HG03103 (cell line): ENCODE measurements at regions not wholly inside any gene's neighbourhood (a gene's known extent, or its start where the extent isn't known, plus 50 kb on each side); places are given as distances from the start of the nearest gene placed in this dataset.
"Not testable (repeated sequence)": the region's sequence is repeated elsewhere in the genome, so short reads cannot be mapped to it uniquely, and the experiment has no call there.

ENCODE experiments used
- ATAC-seq: cut with Tn5 transposase; IDR thresholded peaks from one replicate; pipeline ENCODE4 v1.9.1; 2021; ENCODE audit warnings: low read depth; ENCODE audit not compliant: unreplicated experiment

DNA sequence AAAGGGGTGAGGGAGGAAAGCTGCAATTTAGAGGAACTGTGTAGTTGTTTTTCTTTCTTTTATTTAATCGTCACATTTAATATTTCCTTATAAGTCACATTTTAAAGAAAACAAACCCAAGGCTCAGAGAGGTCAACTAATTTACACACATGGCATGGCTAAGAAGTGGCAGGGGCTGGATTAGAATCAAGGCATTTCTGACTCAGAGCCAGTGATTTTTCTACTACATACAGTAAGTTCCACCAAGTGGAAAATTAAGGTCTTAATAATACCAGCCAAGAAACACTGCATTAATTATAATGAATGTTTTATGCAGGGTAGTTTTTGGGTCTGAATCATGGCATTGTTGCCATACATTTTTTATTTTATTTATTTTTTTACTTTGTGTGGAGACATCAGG lies 607.7 kb upstream of the CITED2 start:
- no peak for ATAC-seq

GRCh38 chr6:139981768-139982181 lies 607.3 kb upstream of the CITED2 start:
- ATAC-seq, result no peak

GRCh38 chr6:139981066-139981624 lies 606.7 kb upstream of the CITED2 start:
- ATAC-seq, result no peak

DNA sequence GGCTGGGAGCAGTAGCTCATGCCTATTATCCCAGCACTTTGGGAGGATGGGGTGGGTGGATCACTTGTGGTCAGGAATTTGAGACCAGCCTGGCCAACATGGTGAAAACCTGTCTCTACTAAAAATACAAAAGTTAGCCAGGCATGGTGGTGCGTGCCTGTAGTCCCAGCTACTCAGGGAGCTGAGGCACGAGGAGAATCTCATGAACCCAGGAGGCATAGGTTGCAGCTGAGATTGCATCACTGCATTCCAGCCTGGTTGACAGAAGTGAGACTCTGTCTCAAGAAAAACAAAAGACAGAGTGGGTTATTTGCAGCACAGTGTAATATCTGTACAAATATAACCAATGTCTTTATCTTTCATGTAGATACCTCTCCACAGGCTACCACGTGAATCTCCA lies 606.2 kb upstream of the CITED2 start:
- ATAC-seq, result not testable (repeated sequence)

DNA sequence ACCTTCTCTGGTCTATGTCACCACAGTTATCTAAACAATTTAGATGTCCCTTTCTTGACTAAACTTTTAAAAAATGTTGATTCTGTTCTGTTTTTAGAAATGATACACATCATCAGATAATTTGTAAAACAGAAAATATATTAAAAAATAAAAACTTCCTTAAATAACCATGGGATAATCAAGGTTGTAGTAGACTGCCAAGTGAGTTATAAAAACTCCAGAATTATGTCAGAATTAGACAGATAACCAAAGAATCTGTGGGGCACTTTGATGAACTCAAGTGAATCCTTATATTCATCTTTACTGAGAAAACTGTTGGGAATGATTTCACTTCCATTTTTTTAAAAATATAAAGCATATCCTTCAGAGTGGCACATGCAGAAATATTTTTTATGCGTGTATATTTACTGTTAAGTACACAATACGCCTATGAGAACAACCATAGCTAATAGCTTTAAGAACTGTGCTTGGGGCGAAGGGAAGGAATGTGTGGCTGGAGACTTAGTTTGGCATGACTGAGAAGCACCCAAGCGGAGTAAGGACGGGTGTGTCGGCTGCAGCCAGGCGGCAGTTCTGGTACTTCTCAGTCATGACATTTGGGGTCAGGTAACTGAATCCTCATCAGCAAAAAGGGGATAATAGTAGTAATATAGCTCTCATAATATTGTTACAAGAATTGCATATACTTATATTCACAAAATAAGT lies 604.7 kb upstream of the CITED2 start:
- ATAC-seq, result no peak

- ATAC-seq, result no peak
Observed at GRCh38 chr6:139977887-139978332, 603.5 kb upstream of the CITED2 start.

DNA sequence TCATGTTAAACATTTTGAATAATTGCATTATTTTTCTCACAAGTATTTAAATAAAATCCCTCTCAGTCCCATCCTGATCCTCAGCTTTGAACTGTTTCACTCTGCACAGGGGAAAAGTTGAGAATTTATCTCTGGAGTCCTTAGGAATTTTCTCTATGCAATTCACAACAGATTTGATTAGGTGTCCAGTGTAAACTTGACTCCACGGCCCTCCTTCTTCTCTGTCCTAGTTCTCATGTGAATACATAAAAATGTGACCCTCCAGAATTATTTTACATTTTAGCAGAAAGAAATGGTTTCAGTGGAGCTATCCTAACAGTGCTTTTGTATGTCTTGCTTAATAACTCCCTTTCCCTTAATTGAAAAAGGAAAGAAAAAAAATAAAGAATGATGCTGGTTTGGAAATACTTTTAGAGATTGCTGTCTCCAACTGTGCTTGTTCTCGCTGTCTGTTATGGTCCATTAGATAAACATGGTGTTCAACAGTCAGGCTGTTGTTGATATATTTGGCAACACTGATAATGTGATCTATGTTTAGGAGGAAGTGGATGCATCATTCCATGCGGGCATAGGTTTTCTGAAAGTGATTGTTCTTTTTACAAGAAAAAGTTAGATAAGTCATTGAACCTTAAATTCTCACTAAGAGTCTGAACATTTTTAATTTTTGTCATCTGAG lies 599.4 kb upstream of the CITED2 start:
- no peak for ATAC-seq

DNA sequence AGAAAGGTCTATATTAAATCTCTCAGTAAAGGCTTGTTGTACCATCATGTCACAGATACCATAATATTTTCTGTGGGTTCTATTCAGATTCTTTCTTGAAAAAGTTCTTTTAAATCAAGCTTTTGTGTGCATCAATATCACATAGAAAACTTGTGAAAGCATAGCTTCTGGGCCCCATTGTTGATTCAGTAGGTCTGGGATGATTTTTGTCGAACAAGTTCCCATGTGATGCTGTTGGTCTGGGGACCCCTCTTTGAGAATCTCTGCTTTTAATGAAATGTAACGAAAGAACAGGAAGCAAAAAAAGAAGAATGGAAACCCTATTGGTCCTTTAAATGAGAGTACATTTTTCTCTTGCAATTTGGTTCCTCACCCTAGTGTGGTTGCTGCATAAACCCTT lies 597.7 kb upstream of the CITED2 start:
- no peak for ATAC-seq

GRCh38 chr6:139970591-139970991 lies 596.1 kb upstream of the CITED2 start:
- no peak for ATAC-seq

DNA sequence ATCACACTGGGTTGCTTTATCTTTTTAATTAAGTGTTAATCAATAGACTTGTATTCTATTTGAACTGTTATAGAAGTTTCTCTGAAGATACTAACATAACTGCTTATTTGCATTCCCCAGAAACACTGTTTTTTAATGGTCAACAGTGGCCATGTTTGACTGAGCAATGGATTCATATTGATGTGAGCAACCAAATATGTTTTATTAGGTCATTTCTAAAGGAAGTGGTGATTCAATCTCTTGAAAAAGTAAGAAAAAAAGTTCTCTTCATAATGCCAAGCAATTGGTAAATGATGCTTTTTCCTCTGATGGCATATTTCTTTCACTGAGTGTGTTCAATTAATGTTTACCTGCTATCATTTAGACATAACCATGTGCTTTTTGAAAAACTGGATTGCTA lies 593.0 kb upstream of the CITED2 start:
- no peak for ATAC-seq

DNA sequence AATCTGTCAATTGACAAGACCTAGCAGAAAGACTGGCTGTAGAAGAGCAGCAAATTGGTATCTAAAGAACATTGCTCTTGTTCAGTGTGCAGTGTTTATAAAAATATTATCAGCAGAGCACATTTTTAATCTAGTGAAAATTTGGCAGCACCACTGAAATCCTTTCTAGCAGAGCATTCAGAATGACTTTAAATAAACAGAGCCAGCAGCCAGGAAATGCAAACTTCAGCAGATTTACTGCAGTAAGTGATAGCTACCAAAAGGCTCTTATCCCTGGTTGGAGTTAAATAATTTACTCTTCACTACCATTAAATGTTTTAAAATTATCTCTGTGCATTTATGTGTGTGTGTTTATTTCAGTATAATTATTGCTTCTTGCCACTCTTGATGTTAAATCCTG lies 590.9 kb upstream of the CITED2 start:
- no peak for ATAC-seq

GRCh38 chr6:139964737-139965136 lies 590.3 kb upstream of the CITED2 start:
- no peak for ATAC-seq

DNA sequence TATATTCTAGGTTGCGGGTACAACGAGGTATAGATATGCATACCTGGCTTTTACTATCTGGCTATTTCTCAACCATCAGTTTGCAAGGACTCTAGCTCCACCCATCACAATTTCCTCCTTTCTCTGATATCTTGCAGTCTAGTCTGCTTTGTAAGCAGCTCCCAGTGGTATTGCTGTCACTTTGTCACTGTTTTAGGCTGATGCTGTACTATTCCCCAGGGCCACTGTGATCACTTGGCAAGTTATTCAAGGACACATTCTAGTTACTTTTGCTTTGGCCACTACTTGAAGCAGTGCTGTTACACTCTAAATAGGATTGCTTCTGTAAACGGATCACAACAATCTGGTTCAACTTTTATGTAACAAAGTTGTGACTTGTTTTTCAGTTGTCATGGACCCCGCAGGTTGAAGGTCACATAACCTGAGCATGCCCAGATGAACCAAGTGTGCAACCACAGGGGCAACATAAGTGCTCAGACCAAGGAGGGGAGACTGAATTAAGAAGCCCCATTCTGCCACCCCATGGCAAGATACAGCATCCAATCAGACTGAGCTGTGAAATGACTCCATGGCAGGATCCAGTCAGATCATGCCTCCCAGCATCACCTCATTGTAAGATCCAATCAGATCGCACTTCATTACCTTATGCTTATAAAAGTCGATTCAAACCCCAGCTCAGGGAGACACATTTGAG lies 588.4 kb upstream of the CITED2 start:
- ATAC-seq, result no peak

DNA sequence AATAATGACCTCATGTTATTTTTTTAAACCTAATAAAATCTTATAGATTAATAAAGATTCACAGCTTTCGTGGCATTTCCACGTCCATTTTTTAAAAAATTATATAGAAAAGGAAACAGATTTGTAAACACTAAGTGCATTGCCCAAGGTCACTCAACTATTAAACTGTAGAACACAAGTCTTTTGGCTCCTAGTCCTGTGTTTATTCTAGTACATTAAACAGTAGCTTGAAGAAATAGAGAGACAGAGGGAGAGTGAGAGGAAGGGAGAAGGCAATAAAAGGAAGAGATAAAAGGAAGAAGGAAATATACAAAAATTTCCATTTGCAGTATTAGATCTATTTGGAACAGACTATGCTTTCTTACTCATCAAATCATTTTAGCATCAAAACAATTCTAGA lies 586.7 kb upstream of the CITED2 start:
- no peak for ATAC-seq

DNA sequence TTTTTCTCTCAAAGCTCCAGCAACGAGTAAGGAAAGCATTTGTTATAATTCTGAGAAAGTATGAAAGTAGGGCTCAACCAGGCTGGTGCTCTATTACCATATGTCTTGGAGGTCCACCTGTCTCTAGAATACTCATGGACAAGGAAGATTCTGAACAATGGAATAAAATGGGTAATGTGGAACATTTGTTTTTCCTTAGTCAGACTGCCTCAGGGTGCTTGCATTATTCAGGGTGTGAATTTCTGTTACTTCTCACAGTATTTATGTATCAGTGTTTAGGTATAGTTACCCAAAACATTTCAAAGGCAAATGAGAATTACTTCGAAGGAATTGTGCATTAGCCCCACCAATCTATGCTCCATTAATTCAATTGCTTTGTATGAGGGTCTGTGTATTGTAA lies 586.2 kb upstream of the CITED2 start:
- no peak for ATAC-seq

- ATAC-seq, result no peak
Observed at GRCh38 chr6:139955366-139956155, 581.1 kb upstream of the CITED2 start.

DNA sequence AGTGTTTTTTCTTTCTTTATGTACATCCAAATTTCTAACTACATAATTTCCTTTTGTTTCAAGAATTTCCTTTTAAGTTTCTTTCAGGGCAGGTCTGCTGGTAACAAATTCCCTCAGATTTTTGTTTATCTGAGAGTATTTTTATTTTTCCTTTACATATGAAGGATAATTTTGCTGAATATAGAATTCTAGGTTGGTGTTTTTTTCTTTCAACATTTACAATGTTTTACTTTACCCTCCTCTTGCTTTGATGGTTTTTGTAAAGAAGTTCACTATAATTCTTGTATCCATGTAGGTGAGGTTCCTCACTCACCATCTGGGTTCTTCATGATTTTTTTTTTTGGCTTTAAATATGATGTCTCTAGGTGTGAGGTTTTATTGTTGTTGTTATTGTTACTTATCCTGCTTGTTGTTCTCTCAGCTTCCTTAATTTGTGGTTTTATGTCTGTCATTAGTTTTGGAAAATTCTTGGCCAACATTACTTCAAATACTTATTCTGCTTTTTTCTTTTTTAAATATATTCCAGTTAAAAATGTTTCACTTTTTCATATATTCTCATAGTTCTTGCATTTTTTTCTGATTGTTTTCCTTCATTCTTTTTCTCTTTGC lies 580.1 kb upstream of the CITED2 start:
- ATAC-seq, result no peak

DNA sequence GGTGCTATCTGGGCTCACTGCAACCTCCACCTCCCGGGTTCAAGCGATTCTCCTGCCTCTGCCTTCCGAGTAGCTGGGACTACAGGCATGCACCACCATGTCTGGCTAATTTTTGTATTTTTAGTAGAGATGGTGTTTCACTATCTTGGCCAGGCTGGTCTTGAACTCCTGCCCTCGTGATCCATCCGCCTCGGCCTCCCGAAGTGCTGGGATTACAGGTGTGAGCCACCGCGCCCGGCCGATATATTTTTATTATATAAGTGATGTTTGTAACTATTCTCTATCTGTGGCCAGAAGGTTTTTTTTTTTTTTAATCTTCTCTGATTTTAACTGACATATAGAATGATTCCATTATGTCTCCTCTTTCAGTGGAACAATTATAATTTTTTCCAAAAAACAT lies 579.3 kb upstream of the CITED2 start:
- ATAC-seq, result not testable (repeated sequence)

- ATAC-seq, result no peak
Observed at GRCh38 chr6:139951172-139951571, 576.7 kb upstream of the CITED2 start.

DNA sequence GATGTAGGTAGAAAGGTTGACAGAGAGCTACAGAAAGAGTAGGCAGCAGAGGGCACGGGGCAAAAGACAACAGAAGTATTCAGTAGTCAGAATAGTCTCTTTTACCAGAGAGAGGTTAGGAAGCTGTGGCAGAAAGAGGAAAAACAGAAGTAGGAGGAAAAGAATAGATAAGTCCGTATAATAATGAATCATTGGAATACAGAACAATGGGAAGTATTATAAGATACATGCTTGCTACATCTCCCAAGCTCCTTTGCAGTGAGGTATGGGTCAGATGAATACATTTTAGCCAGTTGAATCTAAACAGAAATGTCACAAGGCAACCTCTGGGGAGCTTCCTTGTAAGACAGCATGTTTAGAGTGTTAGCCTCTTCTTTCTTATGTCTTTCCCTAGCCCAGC lies 570.5 kb upstream of the CITED2 start:
- ATAC-seq, result no peak
